MM.1S (cell line): ENCODE measurements at regions not wholly inside any gene's neighbourhood (a gene's known extent, or its start where the extent isn't known, plus 50 kb on each side); places are given as distances from the start of the nearest gene placed in this dataset.

ENCODE experiments used
- CTCF ChIP-seq: fragments of 300-600 bp; sonication (generic); IDR thresholded peaks from 2 replicates; pipeline ENCODE4 v1.5.1; 2016; ENCODE audit warnings: antibody characterized with exemption, low read length, mixed read lengths
- EZH2 ChIP-seq: fragments of 300-600 bp; sonication (generic); optimal IDR thresholded peaks from 2 replicates; pipeline ENCODE3; 2017; ENCODE audit warnings: low read depth, mild to moderate bottlenecking, antibody characterized with exemption, low read length, mixed read lengths
- EZH2phosphoT487 ChIP-seq: fragments of 300-600 bp; sonication (generic); IDR thresholded peaks from 2 replicates; pipeline ENCODE4 v1.6.1; 2018; ENCODE audit warnings: antibody characterized with exemption, low read length

- no peak for TF ChIP-seq CTCF
- TF ChIP-seq EZH2 = no peak
- no peak for TF ChIP-seq EZH2phosphoT487
Measured at GRCh38 chr2:228533156-228533555, 351.7 kb upstream of the SPHKAP start.
